Posterior cingulate gyrus (tissue), 11 donors: ENCODE measurements at regions not wholly inside any gene's neighbourhood (a gene's known extent, or its start where the extent isn't known, plus 50 kb on each side); places are given as distances from the start of the nearest gene placed in this dataset.

Experiments
- DNase-seq, 10 donors: peaks; one replicate each; pipeline versions ENCODE4 v3.0.0 to v3.0.0-alpha.2; 2020 to 2021; ENCODE audit warnings: mixed read lengths in 3 of 10
- intact Hi-C: fragments of 100-400 bp; cut with DNase I; formaldehyde crosslinking; loops from one replicate; pipeline ENCODE4 v1.15.1; 2023

DNA sequence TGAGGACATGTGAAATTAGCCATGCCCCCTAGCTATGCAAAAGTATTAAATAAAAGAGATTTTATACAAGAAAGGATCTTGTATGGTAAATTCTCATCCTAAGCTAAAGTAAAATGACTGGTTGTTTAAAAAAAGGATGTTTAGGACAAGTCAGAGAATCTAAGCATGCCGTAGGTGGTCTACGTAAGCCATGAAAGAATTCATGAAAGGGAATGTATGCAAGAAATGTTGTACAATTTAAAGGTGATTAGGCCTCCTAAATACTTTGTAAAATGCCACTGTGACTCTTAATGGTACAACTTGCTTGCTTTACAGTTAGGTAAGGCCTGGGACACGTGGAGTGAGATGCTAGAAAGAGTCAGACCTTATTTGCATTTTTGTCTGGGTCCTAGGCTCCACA lies 209.0 kb downstream of the EFHB start:
- no peak for DNase-seq
- intact Hi-C loops: no loop called here

DNA sequence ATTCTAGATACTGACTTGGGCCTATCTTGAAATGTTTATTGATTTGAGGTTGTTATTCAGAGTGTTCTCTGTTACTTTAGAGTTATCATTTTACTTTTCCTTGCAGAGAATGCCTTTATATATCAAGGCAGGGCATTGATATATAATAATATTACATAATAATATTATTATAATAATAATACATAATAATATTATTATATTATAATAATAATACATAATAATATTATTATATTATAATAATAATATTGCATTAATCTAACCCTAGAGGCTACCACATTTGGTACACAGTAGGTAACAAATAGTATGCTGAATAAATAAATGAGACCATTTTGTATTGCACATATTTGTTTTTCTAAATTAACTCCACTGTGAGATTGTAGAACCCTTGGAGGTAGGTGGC lies 216.3 kb downstream of the EFHB start:
- DNase-seq: no peak
- intact Hi-C loops: no loop called here

GRCh38 chr3:19711160-19711782 lies 222.7 kb downstream of the EFHB start:
- intact Hi-C loops: no loop called here
- no peak for DNase-seq

- peak in 2 of 10 donors; percentile 70 to 75 for DNase-seq
- intact Hi-C loops: no loop called here
These were observed 231.5 kb downstream of the EFHB start for GRCh38 chr3:19702416-19703078.

GRCh38 chr3:19688767-19689166 lies 245.2 kb downstream of the EFHB start:
- intact Hi-C loops: no loop called here

DNA sequence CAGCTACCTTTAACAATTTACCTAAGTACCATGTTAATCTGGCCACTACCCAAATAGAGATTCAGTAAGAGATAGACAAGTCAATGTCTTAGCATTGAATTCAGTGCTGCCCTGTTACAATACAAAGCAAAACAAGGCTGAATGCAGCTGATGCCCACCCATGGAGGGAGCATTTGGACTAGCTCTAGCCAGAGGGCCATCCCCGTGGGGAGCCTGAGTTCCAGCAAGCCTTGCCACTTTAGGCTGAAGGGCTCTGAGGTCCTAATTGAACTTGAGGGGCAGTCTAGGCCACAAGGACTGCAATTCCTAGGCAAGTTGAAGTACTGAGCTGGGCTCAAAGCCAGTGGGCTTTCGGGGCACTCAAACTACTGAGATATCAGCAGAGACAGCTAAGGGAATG lies 265.9 kb downstream of the EFHB start:
- DNase-seq: no peak
- intact Hi-C loops: no loop called here

More at GRCh38 chr3:19688767-19689166, 245.2 kb downstream of the EFHB start:
- DNase-seq: no peak

GRCh38 chr3:19662486-19662885 lies 271.5 kb downstream of the EFHB start:
- intact Hi-C loops: no loop called here
- DNase-seq: no peak

DNA sequence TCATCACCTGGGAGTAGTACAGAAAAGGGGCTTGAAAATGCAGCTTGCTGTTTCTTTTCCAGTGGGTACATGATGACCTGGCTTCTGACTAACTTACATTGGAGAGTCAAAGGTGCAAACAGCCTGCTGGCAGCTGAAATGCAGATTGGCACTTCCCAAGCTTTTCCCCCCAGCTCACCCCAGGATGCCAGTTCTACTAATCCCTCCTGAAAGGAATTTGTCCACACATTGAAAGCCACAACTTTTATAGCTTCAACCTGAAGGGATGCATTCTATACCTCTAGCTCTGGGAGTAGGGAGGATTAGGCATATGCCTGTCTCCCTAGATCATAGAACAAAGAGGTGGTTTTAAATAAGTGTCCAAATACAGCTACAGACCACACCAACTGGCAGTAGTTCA lies 281.7 kb downstream of the EFHB start:
- intact Hi-C loops: no loop called here
- DNase-seq: no peak

DNA sequence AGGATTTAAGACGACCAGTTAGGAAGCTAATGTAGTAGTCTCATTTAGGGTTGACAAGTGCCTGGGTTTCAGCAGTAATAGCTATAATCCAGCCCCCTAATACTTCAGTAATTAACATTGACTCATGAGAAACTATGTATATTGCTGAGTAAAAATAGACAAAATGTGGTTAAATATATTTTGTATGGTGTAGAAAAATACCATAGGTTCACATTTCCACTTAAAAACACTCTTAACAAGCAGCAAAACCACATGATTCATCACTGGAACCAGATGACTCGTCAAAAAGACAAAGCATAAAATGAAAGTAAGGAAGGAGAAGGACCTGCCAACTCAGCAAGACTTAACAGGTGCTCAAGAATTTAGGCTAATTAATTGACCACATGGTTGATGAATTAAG lies 288.9 kb downstream of the EFHB start:
- intact Hi-C loops: no loop called here
- no peak for DNase-seq

DNA sequence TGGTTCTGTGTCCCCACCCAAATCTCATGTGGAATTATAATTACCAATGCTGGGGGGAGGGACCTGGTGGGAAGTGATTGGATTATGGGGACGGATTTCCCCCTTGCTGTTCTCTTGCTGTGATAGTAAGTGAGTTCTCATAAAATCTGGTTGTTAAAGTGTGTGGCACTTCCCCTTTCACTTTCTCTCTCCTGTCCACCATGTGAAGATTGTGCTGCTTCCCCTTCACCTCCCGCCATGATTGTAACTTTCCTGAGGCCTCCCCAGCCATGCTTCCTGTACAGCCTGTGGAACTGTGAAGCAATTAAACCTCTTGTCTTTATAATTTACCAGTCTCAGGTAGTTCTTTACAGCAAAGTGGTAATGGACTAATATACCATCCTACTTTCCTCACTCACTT lies 289.6 kb downstream of the EFHB start:
- intact Hi-C loops: no loop called here
- no peak for DNase-seq

DNA sequence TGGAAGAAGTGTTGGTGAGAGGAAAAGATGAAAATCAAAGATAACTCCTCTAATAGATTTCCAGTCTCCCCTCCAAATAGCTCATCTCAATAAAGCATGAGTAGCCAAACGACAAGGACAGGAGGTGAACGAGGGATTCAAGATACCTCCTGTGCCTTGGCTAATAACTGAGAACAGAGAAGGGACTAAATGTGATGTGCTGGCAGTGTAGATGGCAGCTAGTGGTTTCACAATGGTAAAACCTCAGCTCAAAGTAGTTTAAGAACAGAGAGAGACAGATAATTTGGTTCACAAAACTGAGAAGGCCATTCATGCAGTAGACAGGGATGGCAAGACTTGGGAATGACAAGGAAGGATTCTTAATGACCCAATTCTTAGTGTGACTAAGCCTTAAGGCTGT lies 292.6 kb downstream of the EFHB start:
- intact Hi-C loops: no loop called here
- DNase-seq: no peak

GRCh38 chr3:19632099-19633074 lies 301.6 kb downstream of the EFHB start:
- intact Hi-C loops: no loop called here
- DNase-seq: no peak

DNA sequence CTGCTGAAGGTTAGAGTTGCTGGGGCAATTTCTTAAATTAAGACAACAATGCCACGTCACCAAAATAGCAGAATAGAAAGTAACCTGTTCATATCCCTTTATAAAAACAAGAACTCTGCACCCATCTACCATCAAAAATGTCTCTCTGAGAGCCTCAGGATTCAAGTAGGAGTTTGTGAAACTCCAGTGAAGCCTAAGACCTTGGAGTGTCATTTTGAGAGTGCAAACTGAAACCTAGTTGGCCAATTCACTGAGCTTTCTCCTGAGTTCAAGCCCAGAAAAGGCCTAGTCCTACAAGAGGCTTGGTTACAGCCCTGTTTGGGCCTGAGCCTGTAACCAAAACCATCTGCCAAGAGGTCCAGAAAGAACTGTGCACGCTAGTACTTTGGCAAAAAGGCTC lies 335.1 kb downstream of the EFHB start:
- no peak for DNase-seq
- intact Hi-C loops: no loop called here

DNA sequence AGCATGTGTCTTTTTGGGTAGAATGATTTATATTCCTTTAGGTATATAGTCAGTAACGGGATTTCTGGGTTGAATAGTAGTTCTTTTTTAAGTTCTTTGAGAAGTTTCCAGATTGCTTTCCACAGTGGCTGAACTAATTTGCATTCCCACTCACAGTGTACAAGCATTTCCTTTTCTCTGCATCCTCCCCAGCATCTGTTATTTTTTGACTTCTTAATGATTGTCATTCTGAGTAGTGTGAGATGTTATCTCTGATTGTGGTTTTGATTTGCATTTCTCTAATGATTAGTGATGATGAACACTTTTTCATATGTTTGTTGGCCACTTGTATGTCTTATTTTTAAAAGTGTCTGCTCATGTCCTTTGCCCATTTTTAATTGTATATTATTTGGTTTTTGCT lies 337.6 kb downstream of the EFHB start:
- intact Hi-C loops: no loop called here
- no peak for DNase-seq

GRCh38 chr3:19595884-19596283 lies 338.1 kb downstream of the EFHB start:
- no peak for DNase-seq
- intact Hi-C loops: no loop called here
